Renal cortex interstitium (tissue), 11 donors: ENCODE measurements at regions not wholly inside any gene's neighbourhood (a gene's known extent, or its start where the extent isn't known, plus 50 kb on each side); places are given as distances from the start of the nearest gene placed in this dataset.
"Not testable (repeated sequence)": the region's sequence is repeated elsewhere in the genome, so short reads cannot be mapped to it uniquely, and the experiment has no call there.

ENCODE experiments used
- DNase-seq, 11 donors: peaks; one replicate each; pipeline ENCODE4 v3.0.0-alpha.2; 2013; ENCODE audit warnings: low read depth in 9 of 11, low spot score in 4 of 11; ENCODE audit errors: extremely low read depth in 1 of 11

DNA sequence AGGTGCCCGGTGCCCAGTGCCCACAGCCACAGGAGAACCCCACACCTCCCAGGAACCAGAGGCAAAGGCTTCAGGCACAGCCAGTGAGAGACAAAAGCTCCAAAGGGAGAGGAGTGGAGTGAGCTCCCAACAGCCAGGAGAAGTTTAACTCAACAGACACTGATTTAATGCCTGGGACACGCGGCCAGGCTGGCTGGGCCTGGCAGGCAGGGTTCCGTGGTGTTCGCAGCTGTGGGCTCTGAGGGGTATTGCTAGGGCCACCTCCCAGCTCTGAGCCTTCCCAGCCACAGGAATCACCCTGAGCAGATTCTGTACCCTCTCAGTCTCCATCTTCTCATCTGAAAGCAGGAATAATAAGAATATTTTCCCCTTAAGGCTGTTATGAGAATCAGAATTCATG is 222.5 kb downstream of the NPHP4 start:
- DNase-seq, result no peak

DNA sequence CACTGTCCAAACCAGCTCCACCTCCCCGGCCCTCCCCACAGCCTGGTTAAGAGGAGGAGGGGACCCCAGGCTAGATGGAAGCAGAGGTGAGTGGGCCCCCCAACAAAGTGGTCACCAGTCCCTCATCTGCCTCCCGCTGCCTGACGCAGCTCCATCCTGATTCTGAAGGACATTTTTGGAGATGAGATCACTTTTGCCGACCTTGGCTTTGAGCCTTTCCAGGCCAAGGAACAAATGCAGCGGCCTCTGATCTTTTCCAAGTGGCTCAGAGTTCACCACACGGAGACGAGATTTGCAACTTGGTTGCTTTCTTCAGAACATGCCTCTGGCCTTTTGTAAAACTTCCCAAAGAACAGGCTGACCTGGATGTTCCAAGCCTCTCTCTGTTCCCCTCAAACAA is 223.1 kb downstream of the NPHP4 start:
- DNase-seq, result no peak

DNA sequence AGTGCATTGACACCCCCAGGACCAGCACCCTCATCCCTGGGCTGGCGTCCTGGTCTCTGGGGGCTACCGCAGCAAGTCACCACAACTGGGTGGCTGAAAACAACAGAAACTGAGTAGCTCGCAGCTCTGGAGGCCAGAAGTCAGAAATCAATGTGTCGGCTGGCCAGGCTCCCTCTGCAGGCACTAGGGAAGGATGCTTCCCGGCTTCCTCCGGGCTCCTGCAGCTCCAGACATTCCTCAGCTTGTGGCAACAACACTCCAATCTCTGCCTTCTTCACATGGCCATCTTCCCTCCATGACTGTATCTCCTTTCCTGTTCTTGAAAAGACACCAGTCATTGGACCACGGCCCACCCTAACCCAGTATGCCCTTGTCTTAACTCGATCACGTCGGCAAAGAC is 224.2 kb downstream of the NPHP4 start:
- DNase-seq, result no peak

DNA sequence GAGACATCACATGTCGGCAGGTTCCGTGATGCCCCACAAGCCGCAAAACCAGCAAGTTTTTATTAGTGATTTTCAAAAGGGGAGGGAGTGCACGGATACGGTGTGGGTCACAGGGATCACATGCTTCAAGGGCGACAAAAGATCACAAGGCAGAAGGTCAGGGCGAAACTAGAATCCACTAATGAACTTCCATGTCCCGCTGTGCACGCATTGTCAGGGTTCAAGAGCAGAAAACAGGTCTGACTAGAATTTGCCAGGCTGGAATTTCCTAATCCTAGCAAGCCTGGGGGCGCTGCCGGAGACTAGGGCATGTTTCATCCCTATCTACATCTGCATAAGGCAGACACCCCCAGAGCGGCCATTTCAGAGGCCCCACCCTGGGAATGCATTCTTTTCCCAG is 225.2 kb downstream of the NPHP4 start:
- DNase-seq, result not testable (repeated sequence)

DNA sequence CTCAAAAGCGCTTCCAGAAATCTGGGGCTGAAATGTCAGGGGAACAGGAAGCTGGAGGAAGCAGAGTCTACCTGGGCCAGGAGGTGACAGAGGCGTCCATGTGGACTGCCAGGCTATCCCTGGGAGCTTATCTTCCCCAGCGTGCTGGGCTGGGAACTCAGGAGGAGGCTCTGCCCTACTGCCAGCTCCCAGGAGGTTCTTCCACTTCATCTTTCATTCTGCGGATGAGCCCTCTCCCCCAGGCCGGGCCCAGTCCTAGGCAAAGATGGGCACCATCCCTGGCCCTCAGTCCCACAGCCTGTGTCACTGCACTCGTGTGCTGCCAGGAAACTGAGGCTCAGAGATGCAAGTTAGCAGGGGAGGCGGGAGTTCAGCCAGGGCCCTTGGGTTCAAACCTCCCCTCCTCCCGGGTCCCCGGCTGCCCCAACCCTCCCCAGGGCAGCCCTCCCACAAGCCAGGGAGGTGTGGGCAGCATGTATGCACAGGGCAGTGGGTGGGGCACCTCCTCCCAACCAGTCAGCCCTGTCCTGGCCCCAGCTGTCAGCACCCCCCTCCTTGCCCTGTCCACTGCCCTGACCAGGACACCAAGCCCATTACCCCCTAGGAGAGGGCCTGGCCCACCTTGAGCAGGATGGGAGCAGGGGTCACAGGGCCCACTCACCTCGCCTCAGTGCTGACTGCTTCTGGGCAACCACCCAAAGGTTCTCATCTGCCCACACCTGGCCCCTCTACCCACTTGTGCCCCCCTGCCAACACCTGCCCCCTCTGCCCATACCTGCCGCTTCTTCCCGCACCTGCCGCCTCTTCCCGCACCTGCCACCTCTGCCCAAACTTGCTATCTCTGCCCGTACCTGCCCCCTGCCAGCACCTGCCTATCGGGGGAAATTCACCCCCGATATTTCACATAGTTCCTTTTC is 226.0 kb downstream of the NPHP4 start:
- DNase-seq, result no peak

DNA sequence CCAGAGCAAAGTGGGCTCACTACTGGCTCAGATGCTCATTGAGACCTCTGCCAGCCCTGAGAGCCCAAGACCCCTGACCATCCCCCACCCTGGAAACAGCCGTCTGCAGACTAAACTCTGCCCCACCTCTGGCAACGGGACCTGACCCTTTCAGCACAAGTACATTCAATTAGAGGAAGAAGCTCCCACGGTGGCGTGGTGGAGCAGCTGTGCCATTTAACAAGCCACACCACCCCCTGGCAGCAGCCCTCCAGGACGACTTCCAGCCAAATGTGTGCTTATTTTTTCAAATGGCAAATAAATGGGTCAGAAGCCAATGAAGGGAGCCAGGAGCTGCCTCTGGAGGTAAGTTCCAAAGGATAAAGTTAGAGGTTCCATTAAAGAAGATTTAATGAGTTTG is 226.7 kb downstream of the NPHP4 start:
- DNase-seq, result no peak

DNA sequence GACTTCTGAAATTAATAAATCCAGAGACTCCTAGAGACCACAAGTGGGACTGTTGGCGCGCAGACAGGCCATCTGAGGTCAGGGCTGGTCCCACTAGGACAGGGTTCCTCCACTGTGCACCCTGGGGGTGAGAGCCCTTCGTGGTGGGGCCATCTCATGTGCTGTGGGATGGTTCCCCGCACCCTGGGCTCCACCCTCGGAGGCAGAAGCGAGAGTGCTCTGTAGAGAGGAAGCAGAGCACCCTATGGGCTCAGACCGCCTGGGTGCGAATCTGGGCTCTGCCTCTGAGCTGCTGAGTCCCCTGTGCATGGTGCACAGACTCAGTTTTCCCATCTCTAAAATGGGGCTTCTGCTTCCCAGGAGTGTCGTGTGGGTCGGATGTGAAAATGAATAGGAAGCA is 227.3 kb downstream of the NPHP4 start:
- DNase-seq, result no peak

DNA sequence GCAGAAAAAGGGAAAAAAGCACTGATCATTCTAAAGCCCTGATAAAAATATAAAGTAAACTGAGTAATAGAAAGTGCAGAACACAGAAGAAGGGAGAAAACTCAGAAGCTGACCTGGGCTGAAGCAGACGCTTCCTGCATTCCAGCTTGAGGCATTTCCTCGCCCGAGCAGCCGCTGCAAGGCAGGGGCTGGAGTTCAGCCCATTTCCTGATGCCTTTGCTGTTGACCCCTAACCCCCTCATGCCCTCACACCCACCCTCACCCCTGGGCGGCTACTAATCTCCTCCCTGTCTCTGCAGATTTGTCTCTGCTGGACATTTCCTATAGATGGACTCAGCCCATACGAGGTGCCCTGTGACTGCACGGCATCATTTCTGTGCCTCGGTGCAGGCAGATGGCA is 227.8 kb downstream of the NPHP4 start:
- DNase-seq, result no peak

DNA sequence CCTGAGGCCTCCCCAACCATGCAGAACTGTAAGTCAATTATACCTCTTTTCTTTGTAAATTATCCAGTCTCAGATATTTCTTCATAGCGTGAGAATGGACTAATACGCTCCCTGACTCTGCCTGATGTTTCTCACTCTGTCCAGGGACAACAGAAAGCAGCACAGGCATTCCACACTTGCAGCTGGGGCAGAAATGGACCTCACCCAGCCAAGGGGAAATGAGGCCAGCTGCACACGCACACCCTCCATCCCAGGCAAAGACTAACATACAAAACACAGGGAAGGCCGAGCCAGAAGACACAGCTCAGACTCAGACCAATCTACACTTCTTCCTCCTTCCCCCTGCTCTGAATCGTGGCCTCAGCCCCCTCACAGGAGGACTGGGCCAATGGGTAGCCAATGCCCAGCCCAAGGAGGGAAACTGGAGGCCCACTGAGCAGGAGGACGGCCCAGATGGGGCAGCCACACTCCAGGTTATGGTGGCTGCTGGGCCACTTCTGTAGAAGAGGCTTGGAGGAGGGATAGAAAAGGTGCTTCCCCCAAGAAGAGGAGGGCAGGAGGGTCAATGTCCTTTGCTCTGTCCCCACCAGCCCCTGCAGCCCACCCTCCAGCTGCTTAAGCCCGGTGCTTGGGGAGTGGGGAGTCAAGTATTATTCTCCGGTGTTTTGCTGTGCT is 228.4 kb downstream of the NPHP4 start:
- DNase-seq, result no peak

DNA sequence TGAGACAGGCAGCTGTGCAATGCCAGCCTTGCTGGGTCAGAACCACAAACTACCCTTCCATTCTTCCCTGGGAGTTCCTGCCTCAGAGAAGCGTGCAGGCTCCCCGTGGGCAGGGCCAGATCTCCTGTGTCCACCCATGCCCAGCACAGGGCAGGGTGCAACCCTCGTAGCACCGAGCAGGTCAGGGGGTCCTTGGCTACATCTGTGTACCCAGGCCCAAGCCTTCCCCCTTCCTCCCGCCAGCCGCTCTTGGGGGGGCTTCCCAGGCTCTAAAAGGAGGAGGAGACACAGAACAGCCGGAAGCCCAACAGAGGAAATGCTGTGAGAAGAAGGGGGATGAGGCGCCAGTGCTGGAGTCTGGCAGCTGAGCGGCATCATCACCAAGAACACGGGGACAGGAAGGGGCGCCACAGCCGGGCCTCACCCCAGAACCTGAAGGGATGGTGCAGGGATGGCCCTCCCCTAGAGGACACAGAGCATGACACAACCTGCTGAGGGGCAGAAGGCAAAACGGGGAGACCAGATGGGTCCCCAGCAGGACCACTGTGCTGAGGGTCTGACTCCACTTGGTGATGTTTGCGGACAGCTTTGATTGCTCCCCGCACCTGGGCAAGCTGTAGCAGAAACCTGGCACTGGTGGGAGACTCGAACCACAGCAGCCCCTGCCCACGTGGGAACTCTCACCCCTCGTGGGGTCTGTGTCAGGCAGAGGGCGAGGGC is 233.2 kb downstream of the NPHP4 start:
- DNase-seq, result no peak

DNA sequence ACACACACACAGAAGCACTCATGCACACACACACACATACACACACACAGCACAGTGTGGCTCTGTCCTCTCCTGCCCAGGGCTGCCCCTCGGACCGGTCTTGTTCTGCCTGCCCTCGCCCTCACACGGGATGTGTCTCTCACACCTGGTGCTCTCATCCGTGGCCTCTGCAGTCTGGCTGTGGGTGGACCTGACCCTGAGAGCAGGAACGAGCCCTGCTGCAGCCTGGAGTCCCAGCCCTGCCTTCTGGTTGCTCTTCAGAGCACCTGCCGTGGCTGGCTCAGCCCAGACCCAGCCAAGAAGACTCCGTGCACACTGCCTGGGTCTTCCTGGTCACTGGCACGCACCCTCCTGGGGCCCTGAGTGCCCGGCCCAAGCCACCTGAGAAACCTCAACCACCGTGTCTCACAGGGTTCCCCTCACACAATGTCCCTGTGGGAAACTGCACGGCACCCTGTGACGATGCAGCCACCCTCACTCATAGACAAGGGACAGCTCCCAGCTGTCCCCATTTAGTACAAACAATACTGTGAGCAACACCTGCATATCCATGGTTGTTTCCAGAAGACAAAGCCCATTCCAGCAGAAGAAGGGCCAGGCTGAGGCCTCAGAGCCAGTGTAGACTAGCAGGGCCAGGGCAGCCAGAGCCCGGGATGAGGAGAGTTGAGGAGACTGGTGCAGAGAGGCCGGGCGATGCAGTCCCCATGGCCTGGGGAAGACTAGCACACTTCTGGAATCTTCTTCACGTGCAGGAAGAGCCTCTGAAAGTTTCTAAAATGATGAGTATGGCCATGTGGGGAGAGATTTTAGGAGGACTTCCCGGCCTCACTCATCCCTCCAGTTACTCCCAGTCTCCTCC is 234.0 kb downstream of the NPHP4 start:
- no peak for DNase-seq

DNA sequence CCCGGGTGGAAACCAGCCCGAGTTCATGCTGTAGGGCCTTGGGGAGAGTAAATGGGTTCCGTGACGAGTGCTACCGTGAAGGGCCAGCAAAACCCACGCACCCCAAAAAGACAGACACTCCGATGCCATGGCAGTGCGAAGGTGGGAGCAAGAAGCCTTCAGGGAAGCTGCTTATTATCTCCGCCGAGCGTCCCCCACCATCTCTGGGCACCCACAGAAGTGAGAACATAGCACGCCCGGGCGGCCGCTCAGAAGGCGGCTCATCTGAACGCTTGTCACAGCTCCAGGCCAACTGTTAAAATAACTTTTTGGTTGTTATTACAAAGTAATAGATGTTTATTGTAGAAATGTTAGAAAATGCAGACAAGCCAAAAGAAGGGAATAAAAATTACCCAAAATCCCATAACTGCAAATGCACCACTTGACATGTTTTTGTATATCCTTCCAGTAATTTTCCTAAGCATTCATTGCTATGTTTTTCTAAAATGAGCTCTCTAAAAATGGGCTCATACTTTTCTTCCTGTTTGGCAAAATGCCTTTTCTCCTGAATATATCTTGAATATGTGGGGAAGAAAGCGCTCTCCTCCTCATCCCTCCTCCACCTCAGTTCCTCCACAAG is 234.9 kb downstream of the NPHP4 start:
- no peak for DNase-seq

DNA sequence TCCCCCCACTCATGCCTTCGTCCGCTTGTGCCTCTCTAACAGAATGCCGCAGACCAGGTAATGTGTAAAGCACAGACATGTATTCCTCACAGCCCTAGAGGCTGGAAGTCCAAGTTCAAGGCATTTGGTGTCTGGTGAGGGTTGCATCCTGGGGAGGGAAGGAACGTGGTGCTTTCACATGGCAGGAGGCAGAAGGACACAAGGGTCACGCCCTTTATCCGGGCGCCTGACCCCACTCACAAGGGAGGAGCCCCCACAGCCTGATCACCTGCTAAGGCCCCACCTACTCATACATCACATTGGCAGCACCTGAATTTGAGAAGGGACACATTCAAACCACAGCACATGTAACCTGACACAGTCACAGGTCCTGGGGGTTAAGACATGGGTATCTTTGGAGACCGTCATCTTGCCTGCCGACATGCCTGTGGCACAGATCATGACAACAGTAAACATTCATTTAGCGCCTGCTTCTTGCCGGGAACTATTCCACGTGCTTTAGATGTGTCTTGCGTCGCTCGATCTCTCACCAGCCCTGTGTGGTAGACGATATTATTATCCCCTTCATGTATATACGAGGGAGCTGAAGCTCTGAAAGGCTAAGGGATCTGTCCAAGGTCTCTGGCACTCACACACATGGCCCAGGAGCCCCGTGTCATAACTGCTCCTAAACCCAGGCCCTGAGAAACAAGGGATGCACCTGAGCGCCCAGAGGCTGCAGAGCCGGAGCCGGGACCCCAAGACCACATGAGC is 235.6 kb downstream of the NPHP4 start:
- no peak for DNase-seq

DNA sequence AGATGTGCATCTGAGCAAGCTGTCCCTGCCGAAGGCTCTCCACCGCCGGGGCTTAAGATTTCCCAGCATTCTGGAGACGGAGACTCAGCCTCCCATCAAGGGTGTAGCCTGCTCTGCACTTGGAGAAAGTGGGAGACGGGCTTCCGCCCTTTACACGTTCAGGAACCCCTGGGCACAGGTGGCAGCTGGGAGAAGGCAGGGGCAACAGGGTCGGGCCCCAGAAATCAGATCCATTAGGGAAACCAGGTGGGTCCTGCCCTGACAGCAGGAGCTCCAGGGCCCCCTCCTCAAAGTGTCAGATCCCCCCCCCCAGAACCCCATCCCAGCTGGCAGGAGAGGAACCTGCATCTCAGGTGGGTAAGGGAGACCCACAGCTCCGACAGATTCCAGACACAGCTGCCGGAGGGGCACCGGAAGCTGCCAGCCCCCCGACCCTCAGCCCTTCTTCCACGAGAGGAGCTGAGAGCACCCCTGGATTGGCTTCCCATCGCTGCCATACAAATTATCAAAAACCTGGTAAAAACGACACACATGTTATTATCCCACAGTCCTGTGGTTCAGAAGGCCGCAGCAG is 236.6 kb downstream of the NPHP4 start:
- DNase-seq, result no peak

DNA sequence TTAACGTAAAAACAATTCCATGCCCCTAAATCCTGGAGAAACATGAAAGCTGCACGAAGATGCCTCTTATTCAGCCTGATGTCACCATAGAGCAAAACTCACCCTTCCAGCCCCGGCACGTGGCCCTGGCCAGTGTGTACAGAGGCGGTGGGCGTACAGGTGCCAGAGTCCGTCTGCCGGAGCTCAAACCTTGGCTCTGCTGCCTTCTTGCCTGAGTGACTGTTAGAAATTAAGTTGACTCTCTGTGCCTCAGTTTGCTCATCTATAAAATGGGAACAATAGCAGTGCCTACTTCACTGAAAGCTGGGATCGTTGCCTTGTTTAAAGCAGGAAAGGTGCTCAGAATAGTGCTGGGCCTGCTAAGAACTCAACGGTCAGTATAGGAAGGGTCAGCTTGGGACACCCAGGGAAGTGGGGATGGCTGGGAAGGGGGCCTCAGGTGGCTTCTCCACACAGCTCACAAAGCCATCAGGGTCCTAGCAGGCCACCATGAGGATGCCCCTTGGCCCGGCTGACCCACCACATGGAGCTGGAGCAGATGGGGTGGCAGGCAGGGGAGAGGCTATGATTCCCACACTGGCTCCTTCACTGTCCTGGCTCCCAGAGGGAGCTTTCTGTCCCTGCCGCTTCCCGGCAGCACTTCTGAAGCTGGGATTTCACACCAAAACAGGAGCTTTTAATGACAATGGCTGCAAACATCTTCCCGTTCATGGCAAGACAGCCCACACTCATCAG is 237.2 kb downstream of the NPHP4 start:
- DNase-seq, result no peak

DNA sequence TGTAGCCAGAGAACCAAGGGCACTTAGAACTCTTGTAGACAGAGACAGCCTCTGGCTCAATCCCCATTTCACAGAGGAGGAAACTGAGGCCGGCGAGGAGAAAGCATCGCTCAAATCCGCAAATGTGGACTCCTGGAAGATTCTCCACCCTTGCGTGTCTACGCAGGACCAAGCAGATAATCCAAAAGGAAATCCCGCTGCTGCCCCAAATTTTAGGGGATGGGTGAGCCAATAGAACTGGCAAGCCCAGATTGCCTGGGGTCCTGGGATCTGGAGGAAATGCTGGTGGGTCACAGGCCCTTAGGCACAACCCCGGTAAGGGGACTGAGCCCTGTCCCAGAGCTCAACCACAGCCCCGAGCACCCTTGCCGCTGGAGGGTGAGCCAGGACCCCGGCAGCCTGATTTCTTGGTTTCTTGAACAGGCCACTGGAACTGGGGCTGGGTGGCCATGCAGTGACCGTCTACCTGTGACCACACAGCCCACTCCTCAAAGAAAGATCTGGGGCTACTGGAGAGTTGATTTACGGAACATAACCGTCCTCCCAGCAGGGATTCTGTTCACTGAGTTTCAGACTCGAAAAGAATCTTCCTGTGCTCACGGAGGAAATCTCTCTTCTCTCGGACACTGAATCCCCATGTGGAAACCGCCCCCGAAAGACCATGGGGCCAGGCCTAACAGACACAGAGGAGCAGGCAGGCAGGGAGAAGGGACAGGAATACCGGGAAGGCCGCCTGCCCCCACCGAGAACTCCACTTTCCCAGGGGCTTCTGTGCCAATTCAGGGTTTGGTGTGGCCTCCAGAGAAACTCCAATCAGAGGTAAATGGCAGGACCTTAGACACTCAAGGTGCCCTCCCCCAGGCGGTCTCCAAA is 238.4 kb downstream of the NPHP4 start:
- DNase-seq, result no peak
